AG08395 (cell line): ENCODE measurements at regions not wholly inside any gene's neighbourhood (a gene's known extent, or its start where the extent isn't known, plus 50 kb on each side); places are given as distances from the start of the nearest gene placed in this dataset.

Experiments
- DNase-seq: peaks from one replicate; pipeline ENCODE4 v3.0.0; 2012; ENCODE audit warnings: mixed read lengths, low spot score

GRCh38 chr5:3220638-3221288, 374.9 kb upstream of the IRX1 start:
- DNase-seq, result no peak

GRCh38 chr5:3220201-3220600, 375.4 kb upstream of the IRX1 start:
- DNase-seq, result no peak

GRCh38 chr5:3218916-3219650, 376.5 kb upstream of the IRX1 start:
- no peak for DNase-seq

- DNase-seq, result no peak
Observed at GRCh38 chr5:3217771-3218495, 377.7 kb upstream of the IRX1 start.

GRCh38 chr5:3217114-3217513, 378.5 kb upstream of the IRX1 start:
- no peak for DNase-seq

GRCh38 chr5:3216386-3216785, 379.2 kb upstream of the IRX1 start:
- no peak for DNase-seq

GRCh38 chr5:3214838-3215374, 380.7 kb upstream of the IRX1 start:
- DNase-seq, result no peak

GRCh38 chr5:3214396-3214795, 381.2 kb upstream of the IRX1 start:
- no peak for DNase-seq

- no peak for DNase-seq
Observed at GRCh38 chr5:3212869-3213268, 382.8 kb upstream of the IRX1 start.

- DNase-seq, result no peak
Observed at GRCh38 chr5:3210531-3210930, 385.1 kb upstream of the IRX1 start.

- no peak for DNase-seq
Observed at GRCh38 chr5:3209918-3210317, 385.7 kb upstream of the IRX1 start.

- no peak for DNase-seq
Observed at GRCh38 chr5:3202570-3202969, 393.1 kb upstream of the IRX1 start.

GRCh38 chr5:3201941-3202340, 393.7 kb upstream of the IRX1 start:
- no peak for DNase-seq

GRCh38 chr5:3201121-3201520, 394.5 kb upstream of the IRX1 start:
- DNase-seq, result no peak

- DNase-seq, result no peak
Observed at GRCh38 chr5:3199962-3200755, 395.5 kb upstream of the IRX1 start.

- no peak for DNase-seq
Observed at GRCh38 chr5:3198074-3198449, 397.6 kb upstream of the IRX1 start.

- DNase-seq, result no peak
Observed at GRCh38 chr5:3197304-3198073, 398.1 kb upstream of the IRX1 start.

- DNase-seq, result no peak
Observed at GRCh38 chr5:3195994-3196393, 399.6 kb upstream of the IRX1 start.

GRCh38 chr5:3194684-3195083, 400.9 kb upstream of the IRX1 start:
- DNase-seq, result no peak

- DNase-seq, result no peak
Observed at GRCh38 chr5:3194271-3194670, 401.4 kb upstream of the IRX1 start.

GRCh38 chr5:3191585-3191984, 404.0 kb upstream of the IRX1 start:
- no peak for DNase-seq
